Endodermal cell (in vitro differentiated cells): ENCODE measurements at regions not wholly inside any gene's neighbourhood (a gene's known extent, or its start where the extent isn't known, plus 50 kb on each side); places are given as distances from the start of the nearest gene placed in this dataset.

Experiments
- DNase-seq: peaks from one replicate; pipeline ENCODE4 v3.0.0-alpha.2; 2017
- H3K27ac ChIP-seq: 2 replicates; pipeline ENCODE4 v1.5.1; 2013; ENCODE audit warnings: mild to moderate bottlenecking, low read depth, low read length, moderate library complexity
- H3K27me3 ChIP-seq: 2 replicates; pipeline ENCODE4 v1.6.1; 2013; ENCODE audit warnings: mild to moderate bottlenecking, low read length, moderate library complexity; ENCODE audit not compliant: insufficient read depth, control insufficient read depth, poor library complexity, severe bottlenecking
- H3K36me3 ChIP-seq: 2 replicates; pipeline ENCODE4 v1.7.0; 2013; ENCODE audit warnings: mild to moderate bottlenecking, low read length, moderate library complexity; ENCODE audit not compliant: control insufficient read depth, insufficient read depth
- H3K4me1 ChIP-seq: one replicate; pipeline ENCODE4 v1.7.0; 2013; ENCODE audit warnings: low read length; ENCODE audit not compliant: control insufficient read depth, insufficient read depth
- H3K4me3 ChIP-seq: 2 replicates; pipeline ENCODE4 v1.5.1; 2013; ENCODE audit warnings: mild to moderate bottlenecking, low read length, moderate library complexity
- H3K9ac ChIP-seq: 2 replicates; pipeline ENCODE4 v1.6.1; 2013; ENCODE audit warnings: mild to moderate bottlenecking, low read length, moderate library complexity; ENCODE audit not compliant: poor library complexity, severe bottlenecking; ENCODE audit errors: extremely low read depth
- H3K9me3 ChIP-seq: 2 replicates; pipeline ENCODE4 v1.6.1; 2013; ENCODE audit warnings: mild to moderate bottlenecking, low read length, moderate library complexity; ENCODE audit not compliant: control insufficient read depth
- H3K27ac Mint-ChIP-seq: 2 replicates; pipeline ENCODE4 v1.8.0; 2020; ENCODE audit warnings: mixed read lengths
- H3K27me3 Mint-ChIP-seq: 2 replicates; pipeline ENCODE4 v1.8.0; 2021; ENCODE audit warnings: mild to moderate bottlenecking, mixed read lengths; ENCODE audit not compliant: insufficient read depth
- H3K36me3 Mint-ChIP-seq: 2 replicates; pipeline ENCODE4 v1.8.0; 2020; ENCODE audit warnings: low read depth, mixed read lengths
- H3K4me1 Mint-ChIP-seq: 2 replicates; pipeline ENCODE4 v1.8.0; 2020; ENCODE audit warnings: mixed read lengths
- H3K4me3 Mint-ChIP-seq: 2 replicates; pipeline ENCODE4 v1.8.0; 2020; ENCODE audit warnings: mild to moderate bottlenecking, moderate library complexity, mixed read lengths
- H3K9me3 Mint-ChIP-seq: 2 replicates; pipeline ENCODE4 v1.8.0; 2020; ENCODE audit warnings: mild to moderate bottlenecking, mixed read lengths
- WGBS, 2 experiments: methylation state at CpG; one replicate each; pipeline versions ENCODE4 v1.1.5 to v1.1.7; 2013; ENCODE audit warnings: missing lambda C conversion rate in 2 of 2, mixed read lengths in 1 of 2; ENCODE audit not compliant: insufficient coverage in 1 of 2, insufficient read length in 1 of 2; 5-methylcytosine and 5-hydroxymethylcytosine counted together
- TF ChIP-seq, protein P1 (sequence below): fragments of 200-600 bp; sonication (generic); conservative IDR thresholded peaks from 2 replicates; pipeline ENCODE4 v1.5.0; 2021; ENCODE audit warnings: antibody characterized with exemption, mild to moderate bottlenecking

DNA sequence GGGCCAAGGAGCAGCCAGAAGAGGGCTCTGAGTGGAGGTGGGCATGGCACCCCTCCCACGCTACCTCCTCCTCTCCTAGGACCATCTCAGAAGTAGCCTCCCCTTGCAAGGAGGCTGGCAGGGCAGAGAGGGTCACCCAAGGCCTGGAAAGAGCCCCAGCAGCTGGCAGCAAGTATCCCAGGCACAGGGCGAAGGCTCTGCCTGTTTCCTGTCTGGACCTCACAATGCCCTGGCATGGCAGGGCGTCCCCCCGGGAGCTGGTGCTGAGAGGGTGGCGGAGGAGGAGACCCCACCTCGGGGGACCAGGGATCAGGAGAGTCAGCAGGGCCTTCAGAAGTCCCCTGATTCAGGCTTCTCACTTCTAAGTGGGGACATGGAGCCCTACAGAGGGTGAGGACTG, 66.2 kb upstream of the TAF1B start:
- H3K4me3 ChIP-seq = no peak overlapping the region
- H3K9ac ChIP-seq = no peak overlapping the region
- Mint-ChIP-seq H3K4me3 (no peak overlapping the region), H3K9me3 (no peaks in the 10 kb centered on the region), H3K27ac (no peak overlapping the region), H3K36me3 (no peaks in the 10 kb centered on the region), H3K4me1 (peaks cover 6% of the 10 kb centered on the region), H3K27me3 (no peaks in the 10 kb centered on the region)
- no peak overlapping the region for H3K27ac ChIP-seq
- 93 to 96% methylated on average over 4 to 6 of the region's 6 CpGs for WGBS, 2 experiments
- no peaks in the 10 kb centered on the region for H3K4me1 ChIP-seq
- no peaks in the 10 kb centered on the region for H3K27me3 ChIP-seq
- TF ChIP-seq, protein P1, sequence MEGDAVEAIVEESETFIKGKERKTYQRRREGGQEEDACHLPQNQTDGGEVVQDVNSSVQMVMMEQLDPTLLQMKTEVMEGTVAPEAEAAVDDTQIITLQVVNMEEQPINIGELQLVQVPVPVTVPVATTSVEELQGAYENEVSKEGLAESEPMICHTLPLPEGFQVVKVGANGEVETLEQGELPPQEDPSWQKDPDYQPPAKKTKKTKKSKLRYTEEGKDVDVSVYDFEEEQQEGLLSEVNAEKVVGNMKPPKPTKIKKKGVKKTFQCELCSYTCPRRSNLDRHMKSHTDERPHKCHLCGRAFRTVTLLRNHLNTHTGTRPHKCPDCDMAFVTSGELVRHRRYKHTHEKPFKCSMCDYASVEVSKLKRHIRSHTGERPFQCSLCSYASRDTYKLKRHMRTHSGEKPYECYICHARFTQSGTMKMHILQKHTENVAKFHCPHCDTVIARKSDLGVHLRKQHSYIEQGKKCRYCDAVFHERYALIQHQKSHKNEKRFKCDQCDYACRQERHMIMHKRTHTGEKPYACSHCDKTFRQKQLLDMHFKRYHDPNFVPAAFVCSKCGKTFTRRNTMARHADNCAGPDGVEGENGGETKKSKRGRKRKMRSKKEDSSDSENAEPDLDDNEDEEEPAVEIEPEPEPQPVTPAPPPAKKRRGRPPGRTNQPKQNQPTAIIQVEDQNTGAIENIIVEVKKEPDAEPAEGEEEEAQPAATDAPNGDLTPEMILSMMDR = no peak
- no peaks in the 10 kb centered on the region for H3K9me3 ChIP-seq
- H3K36me3 ChIP-seq = no peaks in the 10 kb centered on the region
- DNase-seq = no peak

DNA sequence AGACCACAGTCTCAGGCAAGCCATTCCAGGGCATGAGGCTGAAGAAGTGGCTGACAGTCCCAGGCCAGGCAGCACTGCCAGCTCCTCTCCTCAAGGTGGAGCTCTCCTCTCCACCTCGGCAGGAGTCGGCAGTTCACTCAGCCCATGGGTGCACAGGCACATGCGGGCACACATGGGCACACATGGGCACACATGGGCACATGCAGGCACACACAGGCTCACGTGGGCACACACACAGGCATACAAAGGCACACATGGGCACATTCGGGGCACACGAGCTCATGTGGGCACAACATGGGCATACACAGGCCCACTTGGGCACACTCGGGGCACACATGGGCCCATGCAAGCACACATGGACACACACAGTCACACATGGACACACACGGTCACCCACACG, 65.3 kb upstream of the TAF1B start:
- Histone ChIP-seq H3K4me3 (no peak overlapping the region), H3K9ac (no peak overlapping the region), H3K27ac (no peak overlapping the region), H3K9me3 (no peaks in the 10 kb centered on the region), H3K27me3 (no peaks in the 10 kb centered on the region), H3K36me3 (no peaks in the 10 kb centered on the region), H3K4me1 (no peaks in the 10 kb centered on the region)
- no peaks in the 10 kb centered on the region for H3K27me3 Mint-ChIP-seq
- TF ChIP-seq, protein P1 = peak; percentile 76
- no peak overlapping the region for H3K4me3 Mint-ChIP-seq
- DNase-seq = peak; percentile 77
- no peaks in the 10 kb centered on the region for H3K9me3 Mint-ChIP-seq
- no peak overlapping the region for H3K27ac Mint-ChIP-seq
- WGBS, 2 experiments = 75 to 94% methylated on average over 7 to 9 of the region's 9 CpGs
- H3K4me1 Mint-ChIP-seq = peaks cover 6% of the 10 kb centered on the region
- no peaks in the 10 kb centered on the region for H3K36me3 Mint-ChIP-seq

DNA sequence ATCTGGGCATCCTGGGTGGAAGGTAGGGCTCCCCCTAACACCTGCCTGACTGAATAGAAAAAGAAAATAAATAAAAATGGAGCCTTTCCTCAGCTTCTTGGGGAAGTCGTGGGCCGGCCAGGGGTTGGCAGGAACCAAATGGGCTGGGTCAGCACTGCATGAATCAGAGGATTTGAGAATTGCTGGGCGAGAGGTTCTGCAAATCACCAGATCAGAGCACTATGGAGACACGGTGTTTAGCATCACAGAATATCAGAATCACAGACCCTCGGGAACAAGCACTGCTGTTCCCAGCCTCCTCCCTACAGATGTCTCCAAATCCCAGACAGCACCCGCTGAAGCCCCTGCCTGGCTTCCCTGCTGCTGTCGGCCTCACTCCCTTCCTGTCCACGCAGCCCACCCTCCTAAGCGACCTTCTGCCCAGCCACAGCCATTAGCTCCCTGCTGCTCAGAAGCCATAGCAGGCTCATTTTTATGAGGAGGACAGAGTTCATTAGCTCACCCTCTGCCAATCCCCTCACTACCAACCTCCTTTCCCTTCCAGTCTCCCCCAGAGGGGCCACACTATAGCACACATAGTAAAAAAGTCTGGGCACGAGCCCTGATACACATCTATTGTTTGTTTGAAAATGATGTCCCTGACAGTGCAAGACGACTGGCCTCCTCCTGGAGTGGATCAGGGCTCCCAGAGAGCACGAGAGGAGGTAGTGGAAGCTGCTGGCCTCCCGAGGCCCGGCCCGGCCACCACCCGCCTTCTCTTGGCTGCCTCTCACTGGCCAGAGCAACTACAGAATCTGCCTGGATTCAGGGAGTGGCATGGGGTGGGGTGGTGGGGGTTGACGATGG, 64.6 kb upstream of the TAF1B start:
- H3K4me3 Mint-ChIP-seq = no peak overlapping the region

More for the DNA sequence above, 64.6 kb upstream of the TAF1B start:
- Mint-ChIP-seq H3K36me3 (no peaks in the 10 kb centered on the region), H3K27ac (no peak overlapping the region), H3K9me3 (no peaks in the 10 kb centered on the region), H3K27me3 (no peaks in the 10 kb centered on the region), H3K4me1 (peaks cover 6% of the 10 kb centered on the region)
- Histone ChIP-seq H3K9ac (no peak overlapping the region), H3K27ac (no peak overlapping the region), H3K27me3 (no peaks in the 10 kb centered on the region), H3K4me3 (no peak overlapping the region), H3K9me3 (no peaks in the 10 kb centered on the region), H3K4me1 (no peaks in the 10 kb centered on the region), H3K36me3 (no peaks in the 10 kb centered on the region)
- peak; percentile 40 for DNase-seq
- 80 to 89% methylated on average over 10 to 17 of the region's 17 CpGs for WGBS, 2 experiments
- TF ChIP-seq, protein P1 = no peak
